ENCODE measurements at regions not wholly inside any gene's neighbourhood (a gene's known extent, or its start where the extent isn't known, plus 50 kb on each side); places are given as distances from the start of the nearest gene placed in this dataset.

GRCh38 chr6:137357263-137357947 is 136.8 kb downstream of the OLIG3 start:
- TF ChIP-seq CTCF (IDR thresholded peaks at IDR 0.05) (no peak), POLR2A (IDR thresholded peaks at IDR 0.05) (no peak)

Measured in Peyer's patch (tissue), 4 donors.